Femur (tissue), 1 donor: ENCODE measurements at regions not wholly inside any gene's neighbourhood (a gene's known extent, or its start where the extent isn't known, plus 50 kb on each side); places are given as distances from the start of the nearest gene placed in this dataset.

Experiments used
- DNase-seq: peaks from one replicate; pipeline ENCODE4 v3.0.0-alpha.2; 2017

- DNase-seq, result no peak
Measured at GRCh38 chr10:55491712-55492111, 690.7 kb upstream of the PCDH15 start.

GRCh38 chr10:55485827-55486226, 684.8 kb upstream of the PCDH15 start:
- no peak for DNase-seq

GRCh38 chr10:55476129-55476528, 675.1 kb upstream of the PCDH15 start:
- no peak for DNase-seq

- DNase-seq, result no peak
Measured at GRCh38 chr10:55474258-55474657, 673.2 kb upstream of the PCDH15 start.

- DNase-seq, result no peak
Measured at GRCh38 chr10:55470840-55471239, 669.8 kb upstream of the PCDH15 start.

- no peak for DNase-seq
Measured at GRCh38 chr10:55466806-55467504, 665.9 kb upstream of the PCDH15 start.

- no peak for DNase-seq
Measured at GRCh38 chr10:55464083-55464482, 663.1 kb upstream of the PCDH15 start.

GRCh38 chr10:55460008-55460407, 659.0 kb upstream of the PCDH15 start:
- no peak for DNase-seq

- no peak for DNase-seq
Measured at GRCh38 chr10:55449981-55450380, 649.0 kb upstream of the PCDH15 start.

- DNase-seq, result no peak
Measured at GRCh38 chr10:55446441-55447002, 645.5 kb upstream of the PCDH15 start.

- DNase-seq, result no peak
Measured at GRCh38 chr10:55441777-55442176, 640.7 kb upstream of the PCDH15 start.

- DNase-seq, result no peak
Measured at GRCh38 chr10:55426138-55426537, 625.1 kb upstream of the PCDH15 start.

- DNase-seq, result peak; percentile 64
Measured at GRCh38 chr10:55410415-55410885, 609.4 kb upstream of the PCDH15 start.

GRCh38 chr10:55404094-55404493, 603.1 kb upstream of the PCDH15 start:
- DNase-seq, result no peak

GRCh38 chr10:55400075-55400849, 599.2 kb upstream of the PCDH15 start:
- DNase-seq, result no peak

- no peak for DNase-seq
Measured at GRCh38 chr10:55398497-55398882, 597.5 kb upstream of the PCDH15 start.

- DNase-seq, result no peak
Measured at GRCh38 chr10:55397777-55398496, 596.9 kb upstream of the PCDH15 start.

- DNase-seq, result no peak
Measured at GRCh38 chr10:55378196-55378595, 577.2 kb upstream of the PCDH15 start.

- DNase-seq, result no peak
Measured at GRCh38 chr10:55374917-55375316, 573.9 kb upstream of the PCDH15 start.

GRCh38 chr10:55374060-55374459, 573.0 kb upstream of the PCDH15 start:
- DNase-seq, result no peak

- DNase-seq, result no peak
Measured at GRCh38 chr10:55369670-55370420, 568.8 kb upstream of the PCDH15 start.

- no peak for DNase-seq
Measured at GRCh38 chr10:55368467-55368866, 567.4 kb upstream of the PCDH15 start.

- DNase-seq, result no peak
Measured at GRCh38 chr10:55367555-55367954, 566.5 kb upstream of the PCDH15 start.
